GM12864 (cell line): ENCODE measurements at regions not wholly inside any gene's neighbourhood (a gene's known extent, or its start where the extent isn't known, plus 50 kb on each side); places are given as distances from the start of the nearest gene placed in this dataset.

ENCODE experiments used
- DNase-seq: peaks from one replicate; pipeline ENCODE4 v3.0.0-alpha.2; 2011; ENCODE audit warnings: low read depth
- H3K4me3 ChIP-seq: 2 replicates; pipeline ENCODE4 v1.5.1; 2011; ENCODE audit warnings: mild to moderate bottlenecking, low read depth, low read length, control low read depth
- CTCF ChIP-seq: IDR thresholded peaks from 2 replicates; pipeline ENCODE4 v1.5.1; 2011; ENCODE audit warnings: low read depth, mild to moderate bottlenecking, moderate library complexity, low read length, control low read depth, inconsistent platforms; ENCODE audit errors: missing control alignments

- TF ChIP-seq CTCF = no peak
- no peak overlapping the region for H3K4me3 ChIP-seq
- no peak for DNase-seq
Measured at GRCh38 chr20:19072988-19073387, 139.5 kb upstream of the SLC24A3 start.

- no peak overlapping the region for H3K4me3 ChIP-seq
- TF ChIP-seq CTCF = peak; percentile 71
- no peak for DNase-seq
Measured at GRCh38 chr20:19073584-19074218, 138.7 kb upstream of the SLC24A3 start.

GRCh38 chr20:19074356-19074755, 138.1 kb upstream of the SLC24A3 start:
- TF ChIP-seq CTCF = no peak
- no peak for DNase-seq
- H3K4me3 ChIP-seq = no peak overlapping the region

- DNase-seq = peak; percentile 38
- TF ChIP-seq CTCF = no peak
- H3K4me3 ChIP-seq = no peak overlapping the region; the same call in 1 of the 2 replicates
Measured at GRCh38 chr20:19074828-19075516, 137.5 kb upstream of the SLC24A3 start.

- TF ChIP-seq CTCF = no peak
- DNase-seq = no peak
- no peak overlapping the region for H3K4me3 ChIP-seq
Measured at GRCh38 chr20:19077370-19078220, 134.8 kb upstream of the SLC24A3 start.

GRCh38 chr20:19078448-19079373, 133.7 kb upstream of the SLC24A3 start:
- TF ChIP-seq CTCF = no peak
- H3K4me3 ChIP-seq = no peak overlapping the region
- no peak for DNase-seq
